ENCODE measurements at regions not wholly inside any gene's neighbourhood (a gene's known extent, or its start where the extent isn't known, plus 50 kb on each side); places are given as distances from the start of the nearest gene placed in this dataset.
"Not testable (repeated sequence)": the region's sequence is repeated elsewhere in the genome, so short reads cannot be mapped to it uniquely, and the experiment has no call there.

DNA sequence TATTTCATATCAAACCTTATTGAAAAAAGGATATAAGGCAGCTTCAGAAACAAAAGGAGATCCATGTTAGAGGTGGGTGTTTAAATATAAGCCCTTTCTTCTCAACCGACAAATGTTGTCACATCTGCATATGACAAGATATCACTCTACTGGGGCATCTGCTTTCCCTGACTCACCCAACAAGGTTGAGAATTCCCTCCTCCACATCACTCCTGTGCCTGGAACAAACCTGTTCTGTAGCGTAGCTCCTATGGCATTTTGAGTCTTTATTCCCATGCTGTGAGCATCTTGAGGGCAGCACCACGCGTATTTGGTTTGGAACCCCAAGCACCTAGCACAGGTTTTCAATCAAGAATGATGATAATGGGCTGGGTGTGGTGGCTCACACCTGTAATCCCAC is 59.4 kb upstream of the ZFHX3 start:
- Histone ChIP-seq H3K4me1 (ENCODE audit: insufficient read depth, low read length) (no peaks in the 10 kb centered on the region), H3K4me2 (ENCODE audit: low read length) (no peak overlapping the region), H3K79me2 (ENCODE audit: low read length) (no peaks in the 10 kb centered on the region), H3K36me3 (ENCODE audit: low read depth, low read length) (no peaks in the 10 kb centered on the region), H3K9me2 (replicated peaks; ENCODE audit: low read length) (no peaks in the 10 kb centered on the region), H2AFZ (ENCODE audit: low read length) (no peak overlapping the region), H3F3A (ENCODE audit: low read length, unreplicated experiment) (no peaks in the 10 kb centered on the region), H3K27me3 (ENCODE audit: low read length) (no peaks in the 10 kb centered on the region), H3K9me3 (ENCODE audit: low read length) (no peaks in the 10 kb centered on the region), H3K4me3 (ENCODE audit: low read length) (no peak overlapping the region), H4K20me1 (ENCODE audit: low read length) (no peaks in the 10 kb centered on the region), H3K9ac (ENCODE audit: low read length) (no peak overlapping the region), H3K27ac (ENCODE audit: low read length) (no peak overlapping the region)
- DNase-seq (no peak), ATAC-seq (no peak)
- BruUV-seq (replicated peaks), result no TSS peak
- ChIA-PET CTCF (no interaction called here), POLR2A (ENCODE audit: unreplicated experiment) (no interaction called here)
- intact Hi-C loops (cut with micrococcal nuclease), result no loop called here
- TF ChIP-seq EZH2phosphoT487 (IDR thresholded peaks at IDR 0.05; ENCODE audit: borderline replicate concordance, low read length) (no peak), EZH2 (IDR thresholded peaks at IDR 0.05; ENCODE audit: low read length, unreplicated experiment) (no peak)
- TF ChIP-seq, protein P1, sequence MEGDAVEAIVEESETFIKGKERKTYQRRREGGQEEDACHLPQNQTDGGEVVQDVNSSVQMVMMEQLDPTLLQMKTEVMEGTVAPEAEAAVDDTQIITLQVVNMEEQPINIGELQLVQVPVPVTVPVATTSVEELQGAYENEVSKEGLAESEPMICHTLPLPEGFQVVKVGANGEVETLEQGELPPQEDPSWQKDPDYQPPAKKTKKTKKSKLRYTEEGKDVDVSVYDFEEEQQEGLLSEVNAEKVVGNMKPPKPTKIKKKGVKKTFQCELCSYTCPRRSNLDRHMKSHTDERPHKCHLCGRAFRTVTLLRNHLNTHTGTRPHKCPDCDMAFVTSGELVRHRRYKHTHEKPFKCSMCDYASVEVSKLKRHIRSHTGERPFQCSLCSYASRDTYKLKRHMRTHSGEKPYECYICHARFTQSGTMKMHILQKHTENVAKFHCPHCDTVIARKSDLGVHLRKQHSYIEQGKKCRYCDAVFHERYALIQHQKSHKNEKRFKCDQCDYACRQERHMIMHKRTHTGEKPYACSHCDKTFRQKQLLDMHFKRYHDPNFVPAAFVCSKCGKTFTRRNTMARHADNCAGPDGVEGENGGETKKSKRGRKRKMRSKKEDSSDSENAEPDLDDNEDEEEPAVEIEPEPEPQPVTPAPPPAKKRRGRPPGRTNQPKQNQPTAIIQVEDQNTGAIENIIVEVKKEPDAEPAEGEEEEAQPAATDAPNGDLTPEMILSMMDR (conservative IDR thresholded peaks at IDR 0.05; ENCODE audit: low read depth, low read length), result no peak

DNA sequence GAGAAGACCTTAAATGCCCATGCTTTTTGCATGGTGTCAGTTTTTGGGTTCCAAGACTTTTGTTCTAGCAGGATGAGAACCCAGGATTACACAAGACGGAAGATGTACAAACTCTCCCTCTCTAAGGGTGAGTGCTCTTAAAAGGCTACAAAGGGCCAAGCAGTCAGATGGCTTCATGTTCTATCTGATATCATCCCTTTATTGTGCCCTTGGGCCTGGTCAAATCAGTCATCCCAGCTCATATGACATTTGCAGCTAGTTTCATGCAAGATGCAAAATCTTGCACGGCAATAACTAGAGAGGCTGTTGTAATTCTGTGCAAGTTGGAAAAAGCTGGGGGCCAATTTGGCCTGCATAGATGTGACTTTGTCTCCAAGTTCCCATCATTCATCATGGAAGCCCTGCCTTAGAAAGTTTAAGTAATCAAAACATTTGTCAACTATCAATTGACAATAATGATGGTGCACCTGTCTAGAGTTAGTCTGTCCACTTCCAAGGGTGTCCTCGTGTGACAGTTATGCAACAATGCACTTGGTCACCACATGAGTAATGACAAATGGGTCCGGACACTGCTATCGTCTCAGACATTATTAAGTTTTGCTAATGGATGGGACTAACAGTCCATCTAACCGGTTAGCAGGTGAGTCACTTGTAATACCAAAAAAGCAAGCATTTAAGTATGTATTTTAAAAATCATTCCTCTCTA is 58.6 kb upstream of the ZFHX3 start:
- intact Hi-C loops (cut with micrococcal nuclease), result no loop called here
- POLR2A ChIA-PET (ENCODE audit: unreplicated experiment), result no interaction called here
- H2AFZ ChIP-seq (ENCODE audit: low read length), result no peak overlapping the region
- no peaks in the 10 kb centered on the region for H3F3A ChIP-seq (ENCODE audit: low read length, unreplicated experiment)
- ATAC-seq, result no peak
- no peaks in the 10 kb centered on the region for H3K27me3 ChIP-seq (ENCODE audit: low read length)
- CTCF ChIA-PET, result no interaction called here
- DNase-seq, result no peak
- H3K4me3 ChIP-seq (ENCODE audit: low read length), result no peak overlapping the region
- no peaks in the 10 kb centered on the region for H3K36me3 ChIP-seq (ENCODE audit: low read depth, low read length)
- no peak overlapping the region for H3K4me2 ChIP-seq (ENCODE audit: low read length)
- no peaks in the 10 kb centered on the region for H3K9me2 ChIP-seq (replicated peaks; ENCODE audit: low read length)
- H3K9ac ChIP-seq (ENCODE audit: low read length), result no peak overlapping the region
- no TSS peak for BruUV-seq (replicated peaks)
- H3K9me3 ChIP-seq (ENCODE audit: low read length), result no peaks in the 10 kb centered on the region
- no peaks in the 10 kb centered on the region for H3K79me2 ChIP-seq (ENCODE audit: low read length)
- TF ChIP-seq EZH2phosphoT487 (IDR thresholded peaks at IDR 0.05; ENCODE audit: borderline replicate concordance, low read length) (no peak), EZH2 (IDR thresholded peaks at IDR 0.05; ENCODE audit: low read length, unreplicated experiment) (no peak)
- TF ChIP-seq, protein P1 (conservative IDR thresholded peaks at IDR 0.05; ENCODE audit: low read depth, low read length), result no peak
- H3K27ac ChIP-seq (ENCODE audit: low read length), result no peak overlapping the region
- no peaks in the 10 kb centered on the region for H3K4me1 ChIP-seq (ENCODE audit: insufficient read depth, low read length)
- no peaks in the 10 kb centered on the region for H4K20me1 ChIP-seq (ENCODE audit: low read length)

DNA sequence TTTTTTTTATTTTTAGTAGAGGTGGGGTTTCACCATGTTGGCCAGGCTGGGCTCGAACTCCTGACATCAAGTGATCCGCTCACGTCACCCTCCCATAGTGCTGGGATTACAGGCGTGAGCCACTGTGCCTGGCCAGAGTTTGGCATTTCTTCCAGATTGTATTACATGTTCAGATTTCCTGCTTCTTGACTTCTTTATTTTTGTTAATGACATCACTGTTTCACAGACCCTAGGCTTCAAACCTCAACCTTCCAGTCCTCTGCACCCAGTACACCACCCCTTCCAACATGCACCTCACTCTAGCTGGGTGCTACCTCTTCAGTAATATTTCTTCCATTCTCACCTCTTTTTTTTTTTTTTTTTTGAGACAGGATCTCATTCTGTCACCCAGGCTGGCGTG is 53.6 kb upstream of the ZFHX3 start:
- ChIA-PET CTCF (no interaction called here), POLR2A (ENCODE audit: unreplicated experiment) (no interaction called here)
- BruUV-seq (replicated peaks), result no TSS peak

DNA sequence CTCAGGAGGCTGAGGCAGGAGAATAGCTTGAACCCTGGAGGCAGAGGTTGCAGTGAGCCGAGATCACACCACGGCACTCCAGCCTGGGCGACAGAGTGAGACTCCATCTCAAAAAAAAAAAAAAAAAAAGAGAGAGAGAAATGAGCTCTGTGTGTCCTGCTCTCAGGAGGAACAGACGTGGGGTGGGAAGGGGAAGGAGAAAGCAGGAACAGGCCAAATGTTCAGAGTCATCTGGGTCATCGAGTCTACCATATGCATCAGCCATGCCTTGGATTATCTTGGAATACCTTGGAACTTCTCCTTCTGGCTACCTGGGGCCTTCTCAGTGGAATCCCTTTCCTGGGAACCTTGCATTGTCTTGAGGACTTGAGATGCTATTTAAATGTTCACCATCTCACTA is 51.7 kb upstream of the ZFHX3 start:
- H3K27ac ChIP-seq (ENCODE audit: low read length); H3K79me2 ChIP-seq (ENCODE audit: low read length); H3K4me2 ChIP-seq (ENCODE audit: low read length); H3K27me3 ChIP-seq (ENCODE audit: low read length); intact Hi-C loops (cut with micrococcal nuclease); H3K4me3 ChIP-seq (ENCODE audit: low read length); H3K9me2 ChIP-seq (replicated peaks; ENCODE audit: low read length); H4K20me1 ChIP-seq (ENCODE audit: low read length); BruUV-seq (replicated peaks); DNase-seq; H2AFZ ChIP-seq (ENCODE audit: low read length); ATAC-seq; H3F3A ChIP-seq (ENCODE audit: low read length, unreplicated experiment); H3K36me3 ChIP-seq (ENCODE audit: low read depth, low read length); H3K9me3 ChIP-seq (ENCODE audit: low read length); H3K9ac ChIP-seq (ENCODE audit: low read length); POLR2A ChIA-PET (ENCODE audit: unreplicated experiment); CTCF ChIA-PET: not testable (repeated sequence)
- H3K4me1 ChIP-seq (ENCODE audit: insufficient read depth, low read length), result peaks cover 15% of the 10 kb centered on the region

More for the DNA sequence above, 53.6 kb upstream of the ZFHX3 start:
- H3K4me1 ChIP-seq (ENCODE audit: insufficient read depth, low read length), result no peaks in the 10 kb centered on the region
- intact Hi-C loops (cut with micrococcal nuclease), result no loop called here
- H3K27me3 ChIP-seq (ENCODE audit: low read length), result no peaks in the 10 kb centered on the region
- no peaks in the 10 kb centered on the region for H4K20me1 ChIP-seq (ENCODE audit: low read length)
- no peaks in the 10 kb centered on the region for H3F3A ChIP-seq (ENCODE audit: low read length, unreplicated experiment)
- H3K9ac ChIP-seq (ENCODE audit: low read length), result no peak overlapping the region
- H3K4me2 ChIP-seq (ENCODE audit: low read length), result no peak overlapping the region
- ATAC-seq (no peak), DNase-seq (no peak)
- no peak overlapping the region for H3K4me3 ChIP-seq (ENCODE audit: low read length)
- TF ChIP-seq EZH2phosphoT487 (IDR thresholded peaks at IDR 0.05; ENCODE audit: borderline replicate concordance, low read length) (no peak), EZH2 (IDR thresholded peaks at IDR 0.05; ENCODE audit: low read length, unreplicated experiment) (no peak)
- TF ChIP-seq, protein P1 (conservative IDR thresholded peaks at IDR 0.05; ENCODE audit: low read depth, low read length), result no peak
- H3K36me3 ChIP-seq (ENCODE audit: low read depth, low read length), result no peaks in the 10 kb centered on the region
- H2AFZ ChIP-seq (ENCODE audit: low read length), result no peak overlapping the region
- no peaks in the 10 kb centered on the region for H3K79me2 ChIP-seq (ENCODE audit: low read length)
- no peak overlapping the region for H3K27ac ChIP-seq (ENCODE audit: low read length)
- H3K9me2 ChIP-seq (replicated peaks; ENCODE audit: low read length), result no peaks in the 10 kb centered on the region
- H3K9me3 ChIP-seq (ENCODE audit: low read length), result no peaks in the 10 kb centered on the region

Measured in PC-3 (cell line).